Liver (tissue), 7 donors: ENCODE measurements at regions not wholly inside any gene's neighbourhood (a gene's known extent, or its start where the extent isn't known, plus 50 kb on each side); places are given as distances from the start of the nearest gene placed in this dataset.

ENCODE experiments used
- DNase-seq: peaks from one replicate; pipeline ENCODE4 v3.0.0-alpha.2; 2017; ENCODE audit warnings: low spot score
- H3K27ac ChIP-seq, 2 donors: one replicate each; pipeline ENCODE4 v1.7.0; 2013; ENCODE audit warnings: inconsistent platforms in 2 of 2, low read length in 2 of 2, control low read depth in 1 of 2, low read depth in 1 of 2, mild to moderate bottlenecking in 1 of 2
- H3K27me3 ChIP-seq, 4 donors: one replicate each; pipeline versions ENCODE4 v1.6.1 to v1.7.0; 2013; ENCODE audit warnings: low read length in 3 of 4, inconsistent platforms in 1 of 4, mild to moderate bottlenecking in 1 of 4, moderate library complexity in 1 of 4; ENCODE audit not compliant: control insufficient read depth in 4 of 4, insufficient read depth in 4 of 4
- H3K36me3 ChIP-seq, 4 donors: one replicate each; pipeline versions ENCODE4 v1.6.1 to v1.7.0; 2013; ENCODE audit warnings: low read length in 3 of 4, mild to moderate bottlenecking in 3 of 4, low read depth in 1 of 4, moderate library complexity in 1 of 4; ENCODE audit not compliant: control insufficient read depth in 4 of 4, insufficient read depth in 3 of 4
- H3K4me1 ChIP-seq, 4 donors: one replicate each; pipeline versions ENCODE4 v1.6.1 to v1.7.0; 2013; ENCODE audit warnings: low read length in 3 of 4, mild to moderate bottlenecking in 3 of 4, moderate library complexity in 1 of 4; ENCODE audit not compliant: control insufficient read depth in 4 of 4, insufficient read depth in 4 of 4
- H3K4me3 ChIP-seq, 3 donors: one replicate each; pipeline versions ENCODE4 v1.6.1 to v1.7.0; 2013; ENCODE audit warnings: low read length in 3 of 3, control low read depth in 1 of 3, low read depth in 1 of 3, mild to moderate bottlenecking in 1 of 3
- H3K9ac ChIP-seq, 2 donors: one replicate each; pipeline ENCODE4 v1.7.0; 2013; ENCODE audit warnings: low read length in 2 of 2, mild to moderate bottlenecking in 2 of 2, moderate library complexity in 2 of 2, control low read depth in 1 of 2, low read depth in 1 of 2
- H3K9me3 ChIP-seq, 4 donors: one replicate each; pipeline versions ENCODE4 v1.6.1 to v1.7.0; 2013; ENCODE audit warnings: low read length in 3 of 4; ENCODE audit not compliant: control insufficient read depth in 4 of 4
- ATF3 ChIP-seq: IDR thresholded peaks from 2 replicates; pipeline ENCODE4 v1.6.1; 2016; ENCODE audit warnings: antibody characterized with exemption
- FOXA1 ChIP-seq: IDR thresholded peaks from 2 replicates; pipeline ENCODE4 v1.6.1; 2016; ENCODE audit warnings: antibody characterized with exemption
- GABPA ChIP-seq, 2 donors: IDR thresholded peaks in 1 of 2; conservative IDR thresholded peaks in 1 of 2; 2 replicates each; pipeline ENCODE4 v1.6.1; 2016; ENCODE audit warnings: antibody characterized with exemption in 2 of 2, mild to moderate bottlenecking in 1 of 2, moderate library complexity in 1 of 2
- HNF4A ChIP-seq, 2 donors: conservative IDR thresholded peaks; 2 replicates each; pipeline ENCODE4 v1.6.1; 2016; ENCODE audit warnings: antibody characterized with exemption in 2 of 2, mild to moderate bottlenecking in 2 of 2
- RAD21 ChIP-seq, 2 donors: IDR thresholded peaks; 2 replicates each; pipeline ENCODE4 v1.6.1; 2016; ENCODE audit warnings: antibody characterized with exemption in 2 of 2, mild to moderate bottlenecking in 2 of 2
- REST ChIP-seq: IDR thresholded peaks from 2 replicates; pipeline ENCODE4 v1.6.1; 2016; ENCODE audit warnings: antibody characterized with exemption, mild to moderate bottlenecking
- RXRA ChIP-seq, 2 donors: IDR thresholded peaks; 2 replicates each; pipeline ENCODE4 v1.6.1; 2017 to 2018; ENCODE audit warnings: antibody characterized with exemption in 2 of 2, mild to moderate bottlenecking in 1 of 2
- SP1 ChIP-seq: IDR thresholded peaks from 2 replicates; pipeline ENCODE4 v1.6.1; 2018; ENCODE audit warnings: antibody characterized with exemption, mild to moderate bottlenecking
- WGBS: extraction: QIAGEN DNeasy Blood & Tissue Kit; methylation state at CpG from one replicate; pipeline ENCODE4 v1.1.7; 2013; 5-methylcytosine and 5-hydroxymethylcytosine counted together
- donor health status: healthy.
- donor health status: healthy.
- donor health status: healthy.
- donor health status: healthy.

GRCh38 chr16:73778887-73779286, 517.7 kb upstream of the PSMD7 start:
- peaks cover 0 to 2% (median 0%) of the 10 kb centered on the region in 4 donors for H3K27me3 ChIP-seq
- TF ChIP-seq HNF4A (conservative IDR thresholded peaks at IDR 0.05) (no peak), RAD21 (IDR thresholded peaks at IDR 0.05) (no peak), ATF3 (no peak), GABPA (IDR thresholded peaks at IDR 0.05 in 1 of 2, conservative IDR thresholded peaks at IDR 0.05 in 1 of 2) (no peak)
- 79% methylated on average over 5 of the region's 5 CpGs for WGBS
- H3K9me3 ChIP-seq = peaks cover 0 to 5% (median 2%) of the 10 kb centered on the region in 4 donors
- H3K9ac ChIP-seq = no peak overlapping the region
- no peak overlapping the region for H3K4me3 ChIP-seq
- H3K4me1 ChIP-seq = no peaks in the 10 kb centered on the region
- no peak for DNase-seq
- H3K27ac ChIP-seq = no peak overlapping the region
- no peaks in the 10 kb centered on the region for H3K36me3 ChIP-seq

GRCh38 chr16:73775841-73776388, 520.7 kb upstream of the PSMD7 start:
- WGBS = 80% methylated on average over 10 of the region's 10 CpGs
- Histone ChIP-seq H3K9me3 (no peaks in the 10 kb centered on the region), H3K9ac (no peak overlapping the region), H3K4me3 (no peak overlapping the region), H3K36me3 (no peaks in the 10 kb centered on the region), H3K27me3 (peaks cover 0 to 2% (median 0%) of the 10 kb centered on the region in 4 donors), H3K4me1 (no peaks in the 10 kb centered on the region), H3K27ac (no peak overlapping the region)
- DNase-seq = no peak
- TF ChIP-seq FOXA1 (no peak), REST (no peak), RXRA (IDR thresholded peaks at IDR 0.05) (no peak), SP1 (no peak)

- no peaks in the 10 kb centered on the region for H3K4me1 ChIP-seq
- WGBS = 92% methylated on average over 4 of the region's 4 CpGs
- H3K27ac ChIP-seq = no peak overlapping the region
- DNase-seq = no peak
- H3K4me3 ChIP-seq = no peak overlapping the region
- no peaks in the 10 kb centered on the region for H3K36me3 ChIP-seq
- H3K9me3 ChIP-seq = no peaks in the 10 kb centered on the region
- no peak for TF ChIP-seq ATF3
- H3K9ac ChIP-seq = no peak overlapping the region
- peaks cover 0 to 2% (median 0%) of the 10 kb centered on the region in 4 donors for H3K27me3 ChIP-seq
Observed at GRCh38 chr16:73771196-73772064, 525.2 kb upstream of the PSMD7 start.
